GM21717 (cell line): ENCODE measurements at regions not wholly inside any gene's neighbourhood (a gene's known extent, or its start where the extent isn't known, plus 50 kb on each side); places are given as distances from the start of the nearest gene placed in this dataset.

Experiments used
- ATAC-seq: cut with Tn5 transposase; IDR thresholded peaks from one replicate; pipeline ENCODE4 v1.9.1; 2021; ENCODE audit warnings: mild to moderate bottlenecking, moderate library complexity; ENCODE audit not compliant: unreplicated experiment

GRCh38 chr5:1936901-1937300 is 54.2 kb upstream of the IRX4 start:
- ATAC-seq = no peak

- ATAC-seq = no peak
These were observed 53.7 kb upstream of the IRX4 start for GRCh38 chr5:1936413-1936812.

GRCh38 chr5:1934801-1935429 is 52.2 kb upstream of the IRX4 start:
- ATAC-seq = no peak

GRCh38 chr5:1934056-1934394 is 51.3 kb upstream of the IRX4 start:
- ATAC-seq = no peak

- ATAC-seq = no peak
These were observed 50.8 kb upstream of the IRX4 start for GRCh38 chr5:1933364-1934055.
